ENCODE measurements at regions not wholly inside any gene's neighbourhood (a gene's known extent, or its start where the extent isn't known, plus 50 kb on each side); places are given as distances from the start of the nearest gene placed in this dataset.

DNA sequence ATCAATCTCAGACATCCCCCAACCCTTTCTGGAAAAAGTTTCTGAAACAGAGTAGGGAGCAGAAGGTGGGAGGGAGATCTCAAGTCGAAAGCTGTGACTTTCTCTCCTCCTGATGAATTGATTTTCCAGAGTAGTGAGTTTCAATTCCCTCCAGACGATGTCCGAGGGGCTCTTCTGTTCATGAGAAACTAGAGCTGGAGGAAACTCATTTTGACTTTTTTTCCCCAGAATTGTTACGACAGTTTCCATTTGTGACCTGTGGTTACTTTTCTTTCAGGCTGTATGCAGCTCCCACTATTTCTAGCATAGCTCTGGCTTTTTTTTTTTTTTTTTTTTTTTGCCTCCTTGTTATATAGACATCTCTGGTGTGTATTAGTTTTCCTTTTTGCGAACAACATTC lies 422.1 kb upstream of the SALL1 start:
- TF ChIP-seq NFIC (IDR thresholded peaks at IDR 0.05) (no peak), CEBPB (IDR thresholded peaks at IDR 0.05) (no peak), TAF1 (IDR thresholded peaks at IDR 0.05; ENCODE audit: low read depth) (no peak), TEAD4 (IDR thresholded peaks at IDR 0.05) (no peak), RAD21 (IDR thresholded peaks at IDR 0.05; ENCODE audit: low read depth) (no peak), CREB1 (IDR thresholded peaks at IDR 0.05; ENCODE audit: low read depth) (no peak), EP300 (IDR thresholded peaks at IDR 0.05; ENCODE audit: borderline replicate concordance) (no peak), ZBTB7A (IDR thresholded peaks at IDR 0.05; ENCODE audit: low read depth) (no peak), YY1 (IDR thresholded peaks at IDR 0.05; ENCODE audit: low read depth) (no peak), EGR1 (IDR thresholded peaks at IDR 0.05) (no peak), TCF12 (IDR thresholded peaks at IDR 0.05; ENCODE audit: low read depth) (no peak), FOXM1 (IDR thresholded peaks at IDR 0.05; ENCODE audit: borderline replicate concordance, low read depth) (no peak)
- TF ChIP-seq, protein P1, sequence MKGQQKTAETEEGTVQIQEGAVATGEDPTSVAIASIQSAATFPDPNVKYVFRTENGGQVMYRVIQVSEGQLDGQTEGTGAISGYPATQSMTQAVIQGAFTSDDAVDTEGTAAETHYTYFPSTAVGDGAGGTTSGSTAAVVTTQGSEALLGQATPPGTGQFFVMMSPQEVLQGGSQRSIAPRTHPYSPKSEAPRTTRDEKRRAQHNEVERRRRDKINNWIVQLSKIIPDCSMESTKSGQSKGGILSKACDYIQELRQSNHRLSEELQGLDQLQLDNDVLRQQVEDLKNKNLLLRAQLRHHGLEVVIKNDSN (IDR thresholded peaks at IDR 0.05): no peak
- TF ChIP-seq, protein P2, sequence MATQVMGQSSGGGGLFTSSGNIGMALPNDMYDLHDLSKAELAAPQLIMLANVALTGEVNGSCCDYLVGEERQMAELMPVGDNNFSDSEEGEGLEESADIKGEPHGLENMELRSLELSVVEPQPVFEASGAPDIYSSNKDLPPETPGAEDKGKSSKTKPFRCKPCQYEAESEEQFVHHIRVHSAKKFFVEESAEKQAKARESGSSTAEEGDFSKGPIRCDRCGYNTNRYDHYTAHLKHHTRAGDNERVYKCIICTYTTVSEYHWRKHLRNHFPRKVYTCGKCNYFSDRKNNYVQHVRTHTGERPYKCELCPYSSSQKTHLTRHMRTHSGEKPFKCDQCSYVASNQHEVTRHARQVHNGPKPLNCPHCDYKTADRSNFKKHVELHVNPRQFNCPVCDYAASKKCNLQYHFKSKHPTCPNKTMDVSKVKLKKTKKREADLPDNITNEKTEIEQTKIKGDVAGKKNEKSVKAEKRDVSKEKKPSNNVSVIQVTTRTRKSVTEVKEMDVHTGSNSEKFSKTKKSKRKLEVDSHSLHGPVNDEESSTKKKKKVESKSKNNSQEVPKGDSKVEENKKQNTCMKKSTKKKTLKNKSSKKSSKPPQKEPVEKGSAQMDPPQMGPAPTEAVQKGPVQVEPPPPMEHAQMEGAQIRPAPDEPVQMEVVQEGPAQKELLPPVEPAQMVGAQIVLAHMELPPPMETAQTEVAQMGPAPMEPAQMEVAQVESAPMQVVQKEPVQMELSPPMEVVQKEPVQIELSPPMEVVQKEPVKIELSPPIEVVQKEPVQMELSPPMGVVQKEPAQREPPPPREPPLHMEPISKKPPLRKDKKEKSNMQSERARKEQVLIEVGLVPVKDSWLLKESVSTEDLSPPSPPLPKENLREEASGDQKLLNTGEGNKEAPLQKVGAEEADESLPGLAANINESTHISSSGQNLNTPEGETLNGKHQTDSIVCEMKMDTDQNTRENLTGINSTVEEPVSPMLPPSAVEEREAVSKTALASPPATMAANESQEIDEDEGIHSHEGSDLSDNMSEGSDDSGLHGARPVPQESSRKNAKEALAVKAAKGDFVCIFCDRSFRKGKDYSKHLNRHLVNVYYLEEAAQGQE (IDR thresholded peaks at IDR 0.05; ENCODE audit: low read depth): no peak
- TF ChIP-seq, protein P3, sequence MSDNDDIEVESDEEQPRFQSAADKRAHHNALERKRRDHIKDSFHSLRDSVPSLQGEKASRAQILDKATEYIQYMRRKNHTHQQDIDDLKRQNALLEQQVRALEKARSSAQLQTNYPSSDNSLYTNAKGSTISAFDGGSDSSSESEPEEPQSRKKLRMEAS (IDR thresholded peaks at IDR 0.05): no peak

DNA sequence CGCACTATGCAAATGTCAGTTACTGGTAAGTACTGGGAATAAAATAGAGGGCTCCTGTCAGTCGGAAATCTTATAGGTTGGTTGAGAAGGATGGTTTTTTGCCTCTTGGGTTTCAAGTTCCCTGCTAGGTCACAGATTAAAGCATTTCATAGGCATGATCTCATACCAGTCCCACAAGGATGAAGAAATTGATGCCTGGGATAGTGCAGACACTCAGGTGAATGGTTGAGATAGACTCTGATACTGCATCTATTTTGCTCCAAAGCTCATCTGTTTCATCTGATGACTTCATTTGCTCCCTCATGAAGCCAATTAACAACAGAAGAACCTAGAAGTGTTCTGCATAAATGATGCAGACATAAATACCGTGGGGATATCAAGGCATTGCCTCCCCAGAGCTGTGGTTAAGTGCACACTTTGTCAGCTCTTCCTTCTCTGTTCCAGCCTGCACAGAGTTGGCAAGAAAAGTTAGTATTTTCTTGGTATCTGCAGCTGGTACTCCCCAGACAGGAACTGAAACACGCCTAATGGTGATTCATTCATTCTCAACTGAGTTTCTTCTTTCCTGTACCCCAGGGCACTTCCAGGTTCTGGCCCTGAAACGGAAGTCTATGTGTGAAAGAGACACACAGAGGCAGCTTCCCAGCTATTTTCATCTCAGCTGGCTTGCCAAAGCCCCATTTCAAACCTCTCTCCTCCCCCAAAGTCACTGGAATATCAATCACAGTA lies 418.3 kb upstream of the SALL1 start:
- no peak for TF ChIP-seq EGR1 (IDR thresholded peaks at IDR 0.05)
- TF ChIP-seq, protein P1 (IDR thresholded peaks at IDR 0.05): no peak
- TF ChIP-seq CEBPB (IDR thresholded peaks at IDR 0.05): no peak
- TF ChIP-seq NFIC (IDR thresholded peaks at IDR 0.05): no peak
- no peak for TF ChIP-seq TAF1 (IDR thresholded peaks at IDR 0.05; ENCODE audit: low read depth)
- TF ChIP-seq RAD21 (IDR thresholded peaks at IDR 0.05; ENCODE audit: low read depth): no peak
- TF ChIP-seq YY1 (IDR thresholded peaks at IDR 0.05; ENCODE audit: low read depth): no peak
- TF ChIP-seq FOXM1 (IDR thresholded peaks at IDR 0.05; ENCODE audit: borderline replicate concordance, low read depth): no peak
- no peak for TF ChIP-seq EP300 (IDR thresholded peaks at IDR 0.05; ENCODE audit: borderline replicate concordance)
- TF ChIP-seq, protein P3 (IDR thresholded peaks at IDR 0.05): no peak
- no peak for TF ChIP-seq ZBTB7A (IDR thresholded peaks at IDR 0.05; ENCODE audit: low read depth)
- TF ChIP-seq TCF12 (IDR thresholded peaks at IDR 0.05; ENCODE audit: low read depth): no peak
- TF ChIP-seq, protein P2 (IDR thresholded peaks at IDR 0.05; ENCODE audit: low read depth): no peak
- no peak for TF ChIP-seq TEAD4 (IDR thresholded peaks at IDR 0.05)
- no peak for TF ChIP-seq CREB1 (IDR thresholded peaks at IDR 0.05; ENCODE audit: low read depth)

DNA sequence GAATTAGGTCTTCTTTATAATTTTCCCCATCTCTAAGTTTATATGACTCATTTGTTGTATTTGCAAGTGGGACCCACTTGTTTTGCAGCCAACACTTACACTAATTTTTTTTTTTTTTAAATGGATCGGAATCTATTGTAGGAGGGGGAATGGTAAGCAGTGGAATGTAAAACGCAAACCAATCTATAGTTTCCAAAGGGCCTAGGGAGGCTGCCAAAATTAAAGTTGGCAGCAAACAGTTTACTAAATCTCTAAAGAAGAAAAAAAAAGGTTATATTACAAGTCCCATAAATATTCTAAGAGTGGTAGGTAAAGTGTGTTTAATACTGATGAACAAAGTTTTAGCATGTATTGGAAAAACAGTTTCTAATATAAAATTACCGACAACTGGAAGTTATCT lies 416.8 kb upstream of the SALL1 start:
- TF ChIP-seq, protein P1 (IDR thresholded peaks at IDR 0.05): no peak
- no peak for TF ChIP-seq TAF1 (IDR thresholded peaks at IDR 0.05; ENCODE audit: low read depth)
- no peak for TF ChIP-seq CEBPB (IDR thresholded peaks at IDR 0.05)
- no peak for TF ChIP-seq CREB1 (IDR thresholded peaks at IDR 0.05; ENCODE audit: low read depth)
- no peak for TF ChIP-seq YY1 (IDR thresholded peaks at IDR 0.05; ENCODE audit: low read depth)
- TF ChIP-seq TEAD4 (IDR thresholded peaks at IDR 0.05): no peak
- no peak for TF ChIP-seq FOXM1 (IDR thresholded peaks at IDR 0.05; ENCODE audit: borderline replicate concordance, low read depth)
- no peak for TF ChIP-seq EP300 (IDR thresholded peaks at IDR 0.05; ENCODE audit: borderline replicate concordance)
- TF ChIP-seq, protein P2 (IDR thresholded peaks at IDR 0.05; ENCODE audit: low read depth): no peak
- no peak for TF ChIP-seq TCF12 (IDR thresholded peaks at IDR 0.05; ENCODE audit: low read depth)
- no peak for TF ChIP-seq EGR1 (IDR thresholded peaks at IDR 0.05)
- TF ChIP-seq, protein P3 (IDR thresholded peaks at IDR 0.05): no peak
- no peak for TF ChIP-seq ZBTB7A (IDR thresholded peaks at IDR 0.05; ENCODE audit: low read depth)
- no peak for TF ChIP-seq RAD21 (IDR thresholded peaks at IDR 0.05; ENCODE audit: low read depth)
- TF ChIP-seq NFIC (IDR thresholded peaks at IDR 0.05): no peak
